K562 (cell line): ENCODE measurements at regions not wholly inside any gene's neighbourhood (a gene's known extent, or its start where the extent isn't known, plus 50 kb on each side); places are given as distances from the start of the nearest gene placed in this dataset.

Experiments
- CBX5 ChIP-seq: IDR thresholded peaks from 2 replicates; pipeline ENCODE4 v1.6.1; 2014; ENCODE audit warnings: low read depth, borderline replicate concordance
- HNRNPH1 ChIP-seq: fragments of 200-400 bp; formaldehyde crosslinking; optimal IDR thresholded peaks from 2 replicates; pipeline ENCODE3; 2017; ENCODE audit warnings: low read depth, mild to moderate bottlenecking, low read length, moderate library complexity
- ILF3 ChIP-seq: fragments of 450-650 bp; IDR thresholded peaks from 2 replicates; pipeline ENCODE4 v1.6.1; 2018; ENCODE audit warnings: antibody characterized with exemption, mild to moderate bottlenecking, moderate library complexity, borderline replicate concordance
- KAT7 ChIP-seq: sonication (generic); formaldehyde crosslinking; IDR thresholded peaks from 2 replicates; pipeline ENCODE4 v1.8.0; 2022; ENCODE audit warnings: missing genetic modification reagents, mild to moderate bottlenecking, borderline replicate concordance
- SMARCB1 ChIP-seq: IDR thresholded peaks from 2 replicates; pipeline ENCODE4 v1.6.1; 2011; ENCODE audit warnings: improper control_type of control experiment, low read depth; ENCODE audit not compliant: insufficient read length
- SRSF3 ChIP-seq: fragments of 200-400 bp; formaldehyde crosslinking; IDR thresholded peaks from 2 replicates; pipeline ENCODE4 v1.6.1; 2016; ENCODE audit warnings: mild to moderate bottlenecking, low read length, moderate library complexity; ENCODE audit not compliant: insufficient read depth
- TCF7 ChIP-seq: sonication (generic); IDR thresholded peaks from 2 replicates; pipeline ENCODE4 v1.6.1; 2016; ENCODE audit warnings: antibody characterized with exemption, borderline replicate concordance
- ZNF764 ChIP-seq: fragments of 250-450 bp; sonication (Bioruptor Pico); IDR thresholded peaks from 2 replicates; pipeline ENCODE4 v1.4.0; 2020; ENCODE audit warnings: low read depth, mild to moderate bottlenecking, moderate library complexity
- TF ChIP-seq, protein P1 (sequence below): fragments of 250-450 bp; sonication (Bioruptor Pico); IDR thresholded peaks from 2 replicates; pipeline ENCODE4 v1.5.0; 2021; ENCODE audit warnings: mild to moderate bottlenecking, borderline replicate concordance
- TF ChIP-seq, protein P2 (sequence below): fragments of 450-650 bp; formaldehyde crosslinking; IDR thresholded peaks from 2 replicates; pipeline ENCODE4 v1.4.0; 2020; ENCODE audit warnings: mild to moderate bottlenecking, mixed read lengths

DNA sequence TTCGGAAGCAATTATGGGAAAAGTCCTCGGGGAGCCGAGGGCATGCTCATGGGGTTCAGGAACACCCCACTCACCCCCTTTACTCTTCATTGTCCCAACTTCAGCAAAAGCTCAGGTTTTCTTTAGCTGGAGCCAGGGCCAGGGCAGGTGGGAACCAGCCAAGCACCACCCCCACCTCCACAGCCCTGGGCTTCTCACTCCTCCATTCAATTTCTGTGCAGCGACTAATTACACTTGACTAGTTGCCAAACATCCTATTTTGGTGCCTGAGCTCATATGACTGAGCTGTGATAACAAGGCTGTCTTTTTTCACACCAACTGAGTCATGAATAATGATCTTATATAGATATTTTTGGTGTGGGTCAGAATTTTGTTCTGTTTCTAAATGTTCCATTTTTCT is 257.2 kb upstream of the AJAP1 start (continued):
- TF ChIP-seq ILF3 (no peak), SRSF3 (no peak), TCF7 (no peak), SMARCB1 (no peak), CBX5 (no peak), KAT7 (CRISPR knock-in tag) (no peak), ZNF764 (CRISPR knock-in tag) (no peak), HNRNPH1 (no peak)
- TF ChIP-seq, protein P1, sequence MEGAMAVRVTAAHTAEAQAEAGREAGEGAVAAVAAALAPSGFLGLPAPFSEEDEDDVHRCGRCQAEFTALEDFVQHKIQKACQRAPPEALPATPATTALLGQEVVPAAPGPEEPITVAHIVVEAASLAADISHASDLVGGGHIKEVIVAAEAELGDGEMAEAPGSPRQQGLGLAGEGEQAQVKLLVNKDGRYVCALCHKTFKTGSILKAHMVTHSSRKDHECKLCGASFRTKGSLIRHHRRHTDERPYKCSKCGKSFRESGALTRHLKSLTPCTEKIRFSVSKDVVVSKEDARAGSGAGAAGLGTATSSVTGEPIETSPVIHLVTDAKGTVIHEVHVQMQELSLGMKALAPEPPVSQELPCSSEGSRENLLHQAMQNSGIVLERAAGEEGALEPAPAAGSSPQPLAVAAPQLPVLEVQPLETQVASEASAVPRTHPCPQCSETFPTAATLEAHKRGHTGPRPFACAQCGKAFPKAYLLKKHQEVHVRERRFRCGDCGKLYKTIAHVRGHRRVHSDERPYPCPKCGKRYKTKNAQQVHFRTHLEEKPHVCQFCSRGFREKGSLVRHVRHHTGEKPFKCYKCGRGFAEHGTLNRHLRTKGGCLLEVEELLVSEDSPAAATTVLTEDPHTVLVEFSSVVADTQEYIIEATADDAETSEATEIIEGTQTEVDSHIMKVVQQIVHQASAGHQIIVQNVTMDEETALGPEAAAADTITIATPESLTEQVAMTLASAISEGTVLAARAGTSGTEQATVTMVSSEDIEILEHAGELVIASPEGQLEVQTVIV (CRISPR knock-in tag): no peak
- TF ChIP-seq, protein P2, sequence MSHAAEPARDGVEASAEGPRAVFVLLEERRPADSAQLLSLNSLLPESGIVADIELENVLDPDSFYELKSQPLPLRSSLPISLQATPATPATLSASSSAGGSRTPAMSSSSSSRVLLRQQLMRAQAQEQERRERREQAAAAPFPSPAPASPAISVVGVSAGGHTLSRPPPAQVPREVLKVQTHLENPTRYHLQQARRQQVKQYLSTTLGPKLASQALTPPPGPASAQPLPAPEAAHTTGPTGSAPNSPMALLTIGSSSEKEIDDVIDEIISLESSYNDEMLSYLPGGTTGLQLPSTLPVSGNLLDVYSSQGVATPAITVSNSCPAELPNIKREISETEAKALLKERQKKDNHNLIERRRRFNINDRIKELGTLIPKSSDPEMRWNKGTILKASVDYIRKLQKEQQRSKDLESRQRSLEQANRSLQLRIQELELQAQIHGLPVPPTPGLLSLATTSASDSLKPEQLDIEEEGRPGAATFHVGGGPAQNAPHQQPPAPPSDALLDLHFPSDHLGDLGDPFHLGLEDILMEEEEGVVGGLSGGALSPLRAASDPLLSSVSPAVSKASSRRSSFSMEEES (CRISPR knock-in tag): no peak
